ENCODE measurements at regions not wholly inside any gene's neighbourhood (a gene's known extent, or its start where the extent isn't known, plus 50 kb on each side); places are given as distances from the start of the nearest gene placed in this dataset.

DNA sequence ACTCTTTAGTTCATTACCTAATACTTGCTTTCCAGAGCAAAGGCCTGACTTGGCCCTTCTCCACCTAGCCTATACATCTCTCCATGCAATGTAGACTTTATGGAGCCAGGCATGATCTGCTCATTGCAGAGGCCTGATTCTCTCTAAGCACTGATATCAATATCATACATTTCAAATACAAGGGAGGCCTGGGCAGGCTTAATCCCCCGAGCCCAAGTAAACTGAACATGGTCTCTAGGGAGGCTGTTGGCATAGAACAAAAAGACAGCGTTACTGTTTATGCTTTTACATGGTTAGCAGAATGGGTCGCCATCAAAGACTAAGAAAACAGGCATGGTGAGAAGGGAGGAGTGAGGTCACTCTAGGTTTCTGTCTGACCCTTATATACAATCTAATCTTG lies 695.1 kb downstream of the ZEB2 start:
- H3K27me3 Mint-ChIP-seq, result peaks cover 13% of the 10 kb centered on the region
- no peaks in the 10 kb centered on the region for H3K9me3 Mint-ChIP-seq
- H3K4me3 Mint-ChIP-seq, result no peak overlapping the region
- no peaks in the 10 kb centered on the region for H3K4me1 Mint-ChIP-seq
- H3K27ac Mint-ChIP-seq, result no peak overlapping the region
- intact Hi-C loops (cut with micrococcal nuclease), result no loop called here
- no peaks in the 10 kb centered on the region for H3K36me3 Mint-ChIP-seq (ENCODE audit: low read depth)
- no peak for DNase-seq

DNA sequence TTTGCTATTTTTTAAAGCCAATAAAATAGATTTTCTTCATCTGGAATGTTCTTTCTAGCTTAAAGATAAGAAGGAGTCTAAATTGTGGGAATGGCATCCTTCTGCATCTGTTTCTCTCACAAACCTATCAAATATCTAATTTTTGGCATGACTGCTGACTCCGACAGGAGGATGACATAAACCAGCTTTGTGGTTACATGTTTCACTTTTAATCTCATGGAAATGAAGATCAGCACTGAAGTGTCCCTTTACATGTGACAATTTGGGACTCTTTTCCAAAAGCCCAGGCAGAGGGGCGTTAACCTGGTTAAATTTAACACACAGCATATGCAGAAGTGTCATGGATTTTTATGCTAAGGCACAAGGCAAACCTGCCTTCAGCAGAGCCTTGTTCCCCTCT lies 694.7 kb downstream of the ARHGAP15 start:
- H3K27me3 Mint-ChIP-seq, result peaks cover 14% of the 10 kb centered on the region
- DNase-seq, result no peak
- H3K27ac Mint-ChIP-seq, result no peak overlapping the region
- no peaks in the 10 kb centered on the region for H3K9me3 Mint-ChIP-seq
- H3K36me3 Mint-ChIP-seq (ENCODE audit: low read depth), result no peaks in the 10 kb centered on the region
- H3K4me3 Mint-ChIP-seq, result no peak overlapping the region
- intact Hi-C loops (cut with micrococcal nuclease), result no loop called here
- H3K4me1 Mint-ChIP-seq, result no peaks in the 10 kb centered on the region

DNA sequence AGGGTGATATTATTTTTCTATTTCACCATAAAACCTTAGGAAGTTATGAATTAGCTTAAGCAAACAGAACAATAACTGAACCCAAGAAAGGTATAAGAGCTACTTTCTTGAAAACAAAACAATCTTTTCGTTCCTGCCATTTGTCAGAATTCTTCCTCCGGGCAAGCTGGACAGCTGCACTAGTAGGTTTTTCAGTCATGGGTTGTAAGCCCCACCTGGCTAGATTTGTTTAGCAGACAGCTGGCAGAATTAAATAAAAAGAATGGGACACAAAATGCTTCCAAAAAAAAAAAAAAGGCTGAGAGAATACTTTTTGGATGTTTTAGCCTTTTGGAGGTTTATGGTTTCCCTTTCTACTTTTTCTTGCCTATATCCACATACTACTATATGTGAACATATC lies 694.1 kb downstream of the ARHGAP15 start:
- no peak overlapping the region for H3K4me3 Mint-ChIP-seq
- no peaks in the 10 kb centered on the region for H3K9me3 Mint-ChIP-seq
- H3K36me3 Mint-ChIP-seq (ENCODE audit: low read depth), result no peaks in the 10 kb centered on the region
- H3K27ac Mint-ChIP-seq, result no peak overlapping the region
- H3K27me3 Mint-ChIP-seq, result peaks cover 14% of the 10 kb centered on the region
- H3K4me1 Mint-ChIP-seq, result no peaks in the 10 kb centered on the region
- DNase-seq, result no peak
- intact Hi-C loops (cut with micrococcal nuclease), result no loop called here

DNA sequence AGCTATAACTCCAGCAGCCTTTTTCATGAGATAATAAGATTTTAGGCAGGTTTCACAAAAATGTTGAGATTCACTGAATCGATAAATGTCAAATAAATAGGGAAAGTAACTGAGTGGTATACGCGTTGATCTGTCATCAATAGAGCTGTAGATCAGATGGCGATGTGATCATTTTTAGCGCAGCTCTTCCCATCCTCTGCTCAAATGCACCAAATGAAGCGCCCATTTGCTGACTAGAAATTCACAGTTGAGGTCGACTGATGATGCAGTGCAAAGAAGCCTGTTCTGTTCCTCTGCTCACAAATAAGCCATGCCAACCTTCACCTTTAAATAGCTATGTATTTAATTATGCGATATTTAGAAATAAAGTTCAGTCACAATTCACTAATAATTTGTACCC lies 693.5 kb downstream of the ARHGAP15 start:
- H3K4me1 Mint-ChIP-seq, result no peaks in the 10 kb centered on the region
- no peak overlapping the region for H3K27ac Mint-ChIP-seq
- no peak overlapping the region for H3K4me3 Mint-ChIP-seq
- peaks cover 14% of the 10 kb centered on the region for H3K27me3 Mint-ChIP-seq
- no peaks in the 10 kb centered on the region for H3K9me3 Mint-ChIP-seq
- no peaks in the 10 kb centered on the region for H3K36me3 Mint-ChIP-seq (ENCODE audit: low read depth)
- DNase-seq, result no peak
- intact Hi-C loops (cut with micrococcal nuclease), result no loop called here

DNA sequence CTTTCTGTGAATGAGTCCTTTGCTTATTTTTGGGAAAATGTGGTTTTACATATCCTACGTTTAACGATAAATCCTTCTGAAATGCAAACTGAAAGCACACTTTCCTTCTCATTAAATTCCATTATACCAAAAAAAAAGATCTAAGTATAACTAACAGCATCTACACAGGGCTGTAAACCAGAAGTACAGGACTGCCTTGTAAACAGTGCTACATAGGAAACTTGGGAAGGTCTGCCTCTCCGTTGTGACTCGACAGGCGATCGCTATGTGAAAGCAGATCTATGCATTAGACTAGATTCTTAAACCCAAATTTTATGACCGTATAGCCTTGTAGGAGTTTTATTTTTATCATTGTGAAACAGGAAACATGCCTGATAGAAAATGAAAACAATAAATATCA lies 690.5 kb downstream of the ARHGAP15 start:
- Mint-ChIP-seq H3K27ac (no peak overlapping the region), H3K27me3 (peaks cover 7% of the 10 kb centered on the region), H3K36me3 (ENCODE audit: low read depth) (no peaks in the 10 kb centered on the region), H3K4me1 (no peaks in the 10 kb centered on the region), H3K9me3 (no peaks in the 10 kb centered on the region), H3K4me3 (no peak overlapping the region)
- no peak for DNase-seq
- intact Hi-C loops (cut with micrococcal nuclease), result no loop called here

DNA sequence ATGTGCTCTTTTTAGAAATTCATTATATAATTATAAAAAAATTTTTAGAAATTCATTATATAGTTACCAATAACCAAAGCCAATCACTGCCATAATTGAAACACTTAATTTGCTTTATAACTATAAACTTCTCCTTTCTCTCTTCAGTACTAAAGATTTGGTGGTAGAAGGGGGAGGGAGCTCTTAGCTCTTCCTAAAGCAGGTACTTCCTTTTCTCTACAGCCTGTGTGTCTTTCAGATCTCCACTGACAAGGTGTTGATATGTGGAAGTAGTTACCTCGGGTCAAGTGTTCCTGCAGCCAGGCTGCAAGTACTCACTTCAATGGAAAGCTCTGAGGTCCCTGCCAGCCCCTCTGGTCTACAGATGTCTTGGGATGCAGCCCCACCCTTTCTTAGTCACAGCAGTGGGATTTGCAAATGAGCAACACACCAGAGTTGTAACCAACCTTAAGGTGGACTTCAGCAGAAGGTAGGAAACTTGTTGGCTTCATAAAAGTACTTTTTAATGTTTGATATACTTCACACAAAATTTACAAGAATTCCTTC lies 690.0 kb downstream of the ARHGAP15 start:
- H3K27me3 Mint-ChIP-seq, result peaks cover 7% of the 10 kb centered on the region
- intact Hi-C loops (cut with micrococcal nuclease), result no loop called here
- H3K36me3 Mint-ChIP-seq (ENCODE audit: low read depth), result no peaks in the 10 kb centered on the region
- DNase-seq, result no peak
- H3K27ac Mint-ChIP-seq, result no peak overlapping the region
- no peak overlapping the region for H3K4me3 Mint-ChIP-seq
- H3K9me3 Mint-ChIP-seq, result no peaks in the 10 kb centered on the region
- no peaks in the 10 kb centered on the region for H3K4me1 Mint-ChIP-seq

Data from activated CD4-positive, alpha-beta T cell treated with anti-CD3 and anti-CD28 coated beads, Interleukin-2, amount 10 ng/mL, durations not matched to agents 24 days and 14 days (primary cell).